GM12878 (cell line): ENCODE measurements at regions not wholly inside any gene's neighbourhood (a gene's known extent, or its start where the extent isn't known, plus 50 kb on each side); places are given as distances from the start of the nearest gene placed in this dataset.

ENCODE experiments used
- ATAC-seq: fragments of 200-7000 bp; cut with Tn5 transposase; 3 replicates; pipeline ENCODE4 v1.9.1; 2020; ENCODE audit warnings: mild to moderate bottlenecking, moderate library complexity
- BruUV-seq: library from RNA; stranded (reverse); fragments of 400-500 nt; replicated peaks from 2 replicates; lab custom pipeline; 2021; lab: Mats Ljungman, UMichigan
- CTCF ChIA-PET: fragments of 300-600 bp; sonication (Branson Sonifier 250); formaldehyde crosslinking; extraction: SDS; loops from one replicate; lab custom pipeline; 2021; ENCODE audit warnings: inconsistent platforms; lab: Yijun Ruan, JAX
- POLR2A ChIA-PET: fragments of 350-600 bp; formaldehyde crosslinking; extraction: SDS; loops from one replicate; lab custom pipeline; 2021; ENCODE audit warnings: inconsistent platforms; lab: Charles Lee
- RAD21 ChIA-PET: fragments of 300-600 bp; sonication (Branson Sonifier 250); formaldehyde crosslinking; loops from one replicate; lab custom pipeline; 2023; ENCODE audit warnings: antibody characterized with exemption; ENCODE audit not compliant: unreplicated experiment; lab: Charles Lee
- SMC1A ChIA-PET: fragments of 300-600 bp; sonication (Branson Sonifier 250); formaldehyde crosslinking; loops from one replicate; lab custom pipeline; 2023; ENCODE audit not compliant: unreplicated experiment, uncharacterized antibody; lab: Charles Lee
- DNase-seq: peaks from one replicate; pipeline ENCODE4 v3.0.0-alpha.2; 2011; ENCODE audit warnings: low read depth, low spot score
- FAIRE-seq: peaks from 3 replicates; lab custom pipeline; 2011; peaks lifted over from hg19 to GRCh38; lab: Jason Lieb, UNC
- H2AFZ ChIP-seq: 2 replicates; pipeline ENCODE4 v1.6.0; 2011; ENCODE audit warnings: low read depth, low read length, control low read depth; ENCODE audit not compliant: control insufficient read depth
- H3K27ac ChIP-seq: 2 replicates; pipeline ENCODE4 v1.5.1; 2011; ENCODE audit warnings: control low read depth; ENCODE audit not compliant: control insufficient read depth, insufficient read depth
- H3K27me3 ChIP-seq, 2 experiments: replicated peaks in 1 of 2; 2 replicates each; pipeline versions ENCODE4 v1.6.0 to v1.6.1; 2011; ENCODE audit warnings: low read length in 1 of 2; ENCODE audit not compliant: control insufficient read depth in 2 of 2, insufficient read depth in 2 of 2
- H3K36me3 ChIP-seq, 2 experiments: 2 replicates each; pipeline ENCODE4 v1.5.1; 2011; ENCODE audit warnings: low read length in 1 of 2; ENCODE audit not compliant: control insufficient read depth in 2 of 2, insufficient read depth in 2 of 2
- H3K4me1 ChIP-seq: 2 replicates; pipeline ENCODE4 v1.6.1; 2011; ENCODE audit warnings: mild to moderate bottlenecking, low read length, moderate library complexity, mixed read lengths; ENCODE audit not compliant: control insufficient read depth, insufficient read depth
- H3K4me2 ChIP-seq: 2 replicates; pipeline ENCODE4 v1.6.0; 2011; ENCODE audit warnings: control low read depth; ENCODE audit not compliant: control insufficient read depth, insufficient read depth
- H3K4me3 ChIP-seq: fragments of 200-600 bp; sonication (generic); 2 replicates; pipeline ENCODE4 v1.5.1; 2016
- H3K79me2 ChIP-seq: 2 replicates; pipeline ENCODE4 v1.6.0; 2011; ENCODE audit warnings: low read length; ENCODE audit not compliant: control insufficient read depth, insufficient read depth
- H3K9ac ChIP-seq: 2 replicates; pipeline ENCODE4 v1.8.0; 2011; ENCODE audit warnings: low read length, control low read depth, mixed read lengths; ENCODE audit not compliant: control insufficient read depth, insufficient read depth
- H3K9me3 ChIP-seq: replicated peaks from 3 replicates; pipeline ENCODE4 v1.5.1; 2011; ENCODE audit warnings: mild to moderate bottlenecking, low read length; ENCODE audit not compliant: control insufficient read depth, insufficient read depth
- H4K20me1 ChIP-seq: 2 replicates; pipeline ENCODE4 v1.6.0; 2011; ENCODE audit not compliant: control insufficient read depth, insufficient read depth
- KDM1A ChIP-seq: fragments of 200-600 bp; sonication (generic); IDR thresholded peaks from 2 replicates; pipeline ENCODE4 v1.6.1; 2016; ENCODE audit warnings: borderline replicate concordance
- REST ChIP-seq: IDR thresholded peaks from 2 replicates; pipeline ENCODE4 v1.6.1; 2012; ENCODE audit warnings: mild to moderate bottlenecking, low read depth, low read length
- TARDBP ChIP-seq: IDR thresholded peaks from 2 replicates; pipeline ENCODE4 v1.6.1; 2016; ENCODE audit warnings: borderline replicate concordance
- USF1 ChIP-seq: IDR thresholded peaks from 2 replicates; pipeline ENCODE4 v1.6.1; 2011; ENCODE audit warnings: borderline replicate concordance, low read depth, mild to moderate bottlenecking, moderate library complexity, mixed read lengths, low read length; ENCODE audit not compliant: insufficient read depth; ENCODE audit errors: extremely low read length
- USF2 ChIP-seq: IDR thresholded peaks from 2 replicates; pipeline ENCODE4 v1.6.1; 2011; ENCODE audit warnings: low read depth, low read length, improper control_type of control experiment, borderline replicate concordance
- ZBTB4 ChIP-seq: fragments of 450-650 bp; formaldehyde crosslinking; IDR thresholded peaks from 2 replicates; pipeline ENCODE4 v1.4.0; 2022; ENCODE audit warnings: mild to moderate bottlenecking, moderate library complexity
- WGBS: methylation state at CpG from one replicate; pipeline ENCODE4 v1.1.6; 2016; ENCODE audit warnings: low lambda C conversion rate; ENCODE audit not compliant: insufficient replicate concordance, insufficient coverage; ENCODE audit errors: missing lambda C conversion rate; 5-methylcytosine and 5-hydroxymethylcytosine counted together
- in situ Hi-C: fragments of 300-500 bp; cut with MboI; formaldehyde crosslinking; loops from 9 replicates; pipeline ENCODE4 v1.14.3; 2018; ENCODE audit warnings: mixed read lengths
- intact Hi-C: fragments of 100-400 bp; cut with micrococcal nuclease; formaldehyde crosslinking; loops from one replicate; pipeline ENCODE4 v1.14.2; 2022; ENCODE audit not compliant: unreplicated experiment

- H3K9ac ChIP-seq: no peak overlapping the region
- RAD21 ChIA-PET: no interaction called here
- no peaks in the 10 kb centered on the region for H3K9me3 ChIP-seq
- H2AFZ ChIP-seq: no peak overlapping the region
- CTCF ChIA-PET: no interaction called here
- no peaks in the 10 kb centered on the region for H3K27me3 ChIP-seq
- ATAC-seq: no peak
- BruUV-seq: no TSS peak
- intact Hi-C loops: loop anchor here (5.0 kb wide), 1 partner anchor 90 kb away; no protein-coding TSS in a partner anchor
- in situ Hi-C loops: no loop called here
- no peak overlapping the region for H3K4me3 ChIP-seq
- POLR2A ChIA-PET: no interaction called here
- no peak for FAIRE-seq
- no peak for TF ChIP-seq ZBTB4 (CRISPR knock-in tag)
- TF ChIP-seq USF1: no peak
- no peak for TF ChIP-seq TARDBP
- TF ChIP-seq REST: no peak
- TF ChIP-seq USF2: no peak
- no peak for TF ChIP-seq KDM1A
- H3K4me2 ChIP-seq: no peak overlapping the region
- H3K27ac ChIP-seq: no peak overlapping the region
- DNase-seq: no peak
- no peaks in the 10 kb centered on the region for H3K79me2 ChIP-seq
- SMC1A ChIA-PET: interaction anchor here (1.0 kb wide), 1 partner anchor 12 kb away, joined by 4 read pairs; no protein-coding TSS in a partner anchor
- 67% methylated on average over 1 of the region's 1 CpG for WGBS
- no peaks in the 10 kb centered on the region for H3K4me1 ChIP-seq
- H4K20me1 ChIP-seq: no peaks in the 10 kb centered on the region
- no peaks in the 10 kb centered on the region for H3K36me3 ChIP-seq
Measured at GRCh38 chr5:155512329-155512728, 498.8 kb downstream of the KIF4B start.
